ENCODE measurements at regions not wholly inside any gene's neighbourhood (a gene's known extent, or its start where the extent isn't known, plus 50 kb on each side); places are given as distances from the start of the nearest gene placed in this dataset.
"Not testable (repeated sequence)": the region's sequence is repeated elsewhere in the genome, so short reads cannot be mapped to it uniquely, and the experiment has no call there.

- DNase-seq, result no peak
These were observed 144.8 kb upstream of the SETMAR start for GRCh38 chr3:4158329-4158728.

DNA sequence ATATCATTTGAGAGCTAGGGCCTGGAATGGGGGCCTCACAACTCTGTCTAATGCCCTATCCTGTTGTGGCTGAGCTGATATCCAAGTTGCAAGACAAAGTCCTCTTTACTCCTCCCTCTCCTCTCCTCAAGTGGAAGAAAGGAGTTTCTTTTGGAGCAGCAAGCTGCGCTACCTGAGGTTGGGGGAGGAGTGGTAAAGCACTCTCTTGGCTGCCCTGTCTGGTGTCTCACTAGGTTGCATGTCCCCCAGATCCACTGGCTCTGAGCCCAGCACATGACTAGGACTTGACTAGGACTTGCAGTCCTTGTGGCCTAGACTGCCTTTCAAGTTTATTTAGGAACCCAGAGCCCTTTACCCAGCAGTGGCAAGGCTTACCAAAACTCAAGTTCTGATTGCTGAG lies 141.1 kb upstream of the SETMAR start:
- no peak for DNase-seq

DNA sequence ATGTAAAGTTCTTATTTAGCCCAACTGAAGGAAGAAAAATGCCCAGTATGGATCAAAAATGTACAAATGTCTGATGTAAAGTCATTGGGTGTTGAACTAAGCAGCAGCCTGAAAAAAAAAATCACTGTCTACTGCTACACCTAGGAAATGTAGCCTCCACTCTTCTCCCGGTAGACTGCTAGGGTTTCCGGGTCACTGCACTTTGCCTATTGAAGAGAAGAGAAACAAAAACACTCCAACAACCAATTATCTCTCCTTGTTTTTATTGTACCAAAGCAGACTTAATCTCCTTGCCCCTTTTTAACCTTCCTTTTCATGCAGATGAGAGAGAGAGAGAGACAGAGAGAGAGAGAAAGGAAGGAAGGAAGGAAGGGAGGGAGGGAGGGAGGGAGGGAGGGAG lies 140.2 kb upstream of the SETMAR start:
- DNase-seq, result no peak

- no peak for DNase-seq
These were observed 136.6 kb upstream of the SETMAR start for GRCh38 chr3:4166540-4166939.

GRCh38 chr3:4167230-4167629 lies 135.9 kb upstream of the SETMAR start:
- DNase-seq, result not testable (repeated sequence)

- DNase-seq, result no peak
These were observed 128.4 kb upstream of the SETMAR start for GRCh38 chr3:4174791-4175190.

DNA sequence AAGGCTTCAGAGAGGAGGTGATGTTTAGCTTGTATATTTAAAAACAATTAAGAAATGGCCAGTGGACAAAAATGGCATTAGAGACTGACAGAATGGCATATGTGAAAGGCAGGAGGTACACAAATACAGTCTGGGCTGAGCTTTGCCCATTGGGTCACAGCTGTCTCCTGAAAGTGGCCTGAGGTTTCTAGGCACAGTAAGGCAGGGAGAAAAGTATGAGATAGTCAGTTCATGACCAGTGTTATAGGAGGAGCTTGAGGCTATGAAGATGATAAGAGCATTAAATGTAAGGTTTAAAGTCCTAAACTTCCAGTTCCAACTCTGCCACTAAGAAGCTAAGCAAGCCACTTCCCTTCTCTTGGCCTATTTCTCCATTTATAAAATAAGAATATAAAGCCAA lies 111.2 kb upstream of the SETMAR start:
- DNase-seq, result no peak

- no peak for DNase-seq
These were observed 108.2 kb upstream of the SETMAR start for GRCh38 chr3:4195006-4195405.

- no peak for DNase-seq
These were observed 106.5 kb upstream of the SETMAR start for GRCh38 chr3:4196506-4197147.

DNA sequence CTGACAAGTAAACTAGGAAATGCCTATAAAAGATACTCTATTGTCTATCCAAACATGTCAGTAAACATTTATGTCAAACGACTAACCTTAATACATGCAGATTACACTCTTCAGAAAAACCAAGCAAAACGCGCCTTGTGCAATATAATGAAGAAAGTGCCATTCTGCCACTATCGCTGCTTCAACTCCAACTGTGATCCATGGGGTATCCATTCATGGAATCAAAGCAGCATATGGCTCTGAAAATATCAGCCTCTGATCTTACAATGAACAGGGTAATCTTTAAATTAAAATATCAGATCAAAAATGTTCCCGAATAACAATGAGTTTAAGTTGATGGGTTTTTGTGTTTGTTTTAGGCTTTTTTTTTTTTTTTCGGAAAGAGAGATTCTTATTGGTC lies 105.5 kb upstream of the SETMAR start:
- DNase-seq, result no peak

GRCh38 chr3:4198491-4198890 lies 104.7 kb upstream of the SETMAR start:
- no peak for DNase-seq

GRCh38 chr3:4204776-4205175 lies 98.4 kb upstream of the SETMAR start:
- not testable (repeated sequence) for DNase-seq

DNA sequence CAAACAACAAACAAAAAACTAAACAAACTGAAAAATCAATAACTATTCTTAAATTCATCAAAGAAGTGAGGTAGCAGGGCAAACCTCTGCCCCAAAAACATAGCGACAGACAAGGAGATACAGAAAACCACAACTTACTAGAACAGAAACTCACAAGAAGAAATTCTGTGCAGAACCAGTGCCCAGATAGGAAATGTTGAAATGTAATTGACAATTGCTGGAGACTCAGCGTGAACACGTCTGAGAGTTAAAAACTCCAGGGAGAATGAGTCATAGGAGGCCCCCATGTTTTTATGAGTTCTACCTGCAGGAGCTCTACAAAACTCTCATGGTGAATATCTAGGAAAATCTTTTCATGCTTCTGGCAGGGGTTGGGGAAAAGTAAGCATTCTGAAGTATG lies 95.5 kb upstream of the SETMAR start:
- no peak for DNase-seq

- no peak for DNase-seq
These were observed 94.6 kb upstream of the SETMAR start for GRCh38 chr3:4208556-4208955.

DNA sequence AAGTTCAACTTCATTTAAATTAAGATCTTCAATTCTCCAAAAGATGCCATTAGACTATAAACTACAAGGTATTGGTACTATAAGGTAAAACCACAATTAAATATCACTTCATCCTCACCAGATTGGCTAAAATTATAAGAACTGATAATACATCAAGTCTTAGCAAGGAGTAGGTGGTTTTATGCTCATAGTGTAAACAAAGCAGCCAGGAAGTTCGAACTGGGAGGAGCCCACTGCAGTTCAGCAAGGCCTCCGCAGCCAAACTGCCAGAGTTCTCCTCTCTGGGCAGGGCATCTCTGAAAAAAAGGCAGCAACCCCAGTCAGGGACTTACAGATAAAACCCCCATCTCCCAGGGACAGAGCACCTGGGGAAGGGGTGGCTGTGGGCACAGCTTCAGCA lies 91.6 kb upstream of the SETMAR start:
- no peak for DNase-seq

- DNase-seq, result not testable (repeated sequence)
These were observed 89.7 kb upstream of the SETMAR start for GRCh38 chr3:4213420-4213819.

DNA sequence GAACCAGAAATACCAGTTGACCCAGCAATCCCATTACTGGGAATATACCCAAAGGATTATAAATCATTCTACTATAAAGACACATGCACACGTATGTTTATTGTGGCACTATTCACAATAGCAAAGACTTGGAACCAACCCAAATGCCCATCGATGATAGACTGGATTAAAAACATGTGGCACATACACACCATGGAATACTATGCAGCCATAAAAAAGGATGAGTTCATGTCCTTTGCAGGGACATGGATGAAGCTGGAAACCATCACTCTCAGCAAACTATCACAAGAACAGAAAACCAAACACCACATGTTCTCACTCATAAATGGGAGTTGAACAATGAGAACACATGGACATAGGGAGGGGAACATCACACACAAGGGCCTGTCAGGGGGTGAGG lies 86.2 kb upstream of the SETMAR start:
- DNase-seq, result not testable (repeated sequence)

DNA sequence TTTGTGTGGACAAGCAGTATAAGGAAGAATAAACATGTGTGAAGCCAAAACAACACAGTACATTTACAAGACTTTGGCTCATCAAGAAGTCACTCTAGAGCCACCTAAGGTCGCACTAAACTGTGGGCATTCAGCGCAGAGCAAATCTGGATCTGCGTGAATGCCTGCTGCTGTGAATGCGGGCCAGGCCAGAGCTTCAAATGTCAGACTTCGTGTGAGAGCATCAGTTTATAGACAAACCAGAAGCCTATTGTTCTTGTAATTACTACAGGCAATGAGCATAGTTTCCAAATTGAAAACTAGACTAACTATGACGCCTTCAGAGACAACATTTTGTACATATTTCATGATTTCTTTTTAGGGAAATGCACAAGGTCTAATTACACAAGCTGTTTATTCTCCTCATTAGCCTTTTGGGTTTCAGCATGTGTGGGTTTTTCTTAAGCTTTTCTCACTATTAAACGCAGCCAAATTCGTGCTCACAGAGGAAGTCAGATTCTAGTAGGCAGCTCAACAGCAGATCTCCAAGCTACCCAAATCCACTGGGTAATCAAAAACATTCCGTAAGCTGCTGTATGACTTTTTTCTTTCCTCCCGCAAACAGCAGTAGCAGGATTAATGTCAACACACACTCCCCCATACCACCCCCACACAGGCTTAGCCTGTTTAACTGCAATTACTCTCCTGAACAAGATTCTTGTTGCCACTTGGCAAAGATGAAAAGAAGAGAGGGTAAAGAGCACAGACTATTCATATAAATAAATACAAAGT lies 84.5 kb upstream of the SETMAR start:
- no peak for DNase-seq

- no peak for DNase-seq
These were observed 84.0 kb upstream of the SETMAR start for GRCh38 chr3:4219227-4219568.

DNA sequence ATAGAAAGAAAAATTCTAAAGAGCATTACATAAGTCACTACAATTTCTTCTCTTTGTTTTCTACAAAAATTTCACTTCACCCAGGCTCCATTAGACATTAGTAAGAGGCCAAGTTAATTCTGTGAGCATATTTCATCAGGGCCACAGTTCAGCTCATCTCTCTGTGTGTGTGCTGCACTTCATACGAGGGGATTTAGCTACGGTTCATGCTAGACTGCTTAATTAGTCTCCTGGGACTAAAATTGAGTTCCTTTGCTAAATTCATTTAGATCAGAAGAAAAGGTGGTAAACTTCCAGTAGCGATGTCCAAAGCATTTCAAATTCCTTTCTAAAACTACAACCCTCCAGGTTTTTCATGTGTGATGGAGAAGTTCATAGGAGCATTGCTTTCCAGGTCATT lies 83.1 kb upstream of the SETMAR start:
- DNase-seq, result no peak

DNA sequence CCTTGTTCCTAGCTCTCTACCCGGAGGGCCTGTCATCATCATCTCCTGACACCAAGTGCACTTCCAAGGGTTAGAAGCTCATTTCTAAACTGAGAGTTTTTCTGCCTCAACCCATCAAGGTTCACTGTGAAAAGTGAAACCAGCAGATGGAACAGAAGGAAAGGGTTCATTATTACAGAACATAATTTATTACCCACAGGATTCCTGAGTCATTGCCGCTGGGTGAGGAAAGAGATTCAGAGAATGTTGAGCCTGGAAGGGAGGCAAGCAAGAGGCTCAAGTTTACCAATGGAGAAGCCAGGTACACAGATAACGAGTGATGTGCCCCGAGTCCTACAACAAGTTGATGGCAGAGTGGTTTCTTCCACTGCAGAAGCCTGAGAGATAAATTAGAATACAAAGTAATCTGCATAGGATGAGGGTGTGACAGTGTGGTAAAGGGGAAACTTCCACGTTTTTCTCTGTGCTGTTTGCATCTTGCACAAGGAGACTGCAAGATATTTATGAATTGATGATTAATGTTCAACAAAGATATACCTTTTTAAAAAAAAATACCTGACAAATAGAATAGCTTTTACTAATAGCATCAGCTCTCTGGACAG lies 80.5 kb upstream of the SETMAR start:
- DNase-seq, result no peak

GRCh38 chr3:4223777-4224176 lies 79.4 kb upstream of the SETMAR start:
- no peak for DNase-seq

DNA sequence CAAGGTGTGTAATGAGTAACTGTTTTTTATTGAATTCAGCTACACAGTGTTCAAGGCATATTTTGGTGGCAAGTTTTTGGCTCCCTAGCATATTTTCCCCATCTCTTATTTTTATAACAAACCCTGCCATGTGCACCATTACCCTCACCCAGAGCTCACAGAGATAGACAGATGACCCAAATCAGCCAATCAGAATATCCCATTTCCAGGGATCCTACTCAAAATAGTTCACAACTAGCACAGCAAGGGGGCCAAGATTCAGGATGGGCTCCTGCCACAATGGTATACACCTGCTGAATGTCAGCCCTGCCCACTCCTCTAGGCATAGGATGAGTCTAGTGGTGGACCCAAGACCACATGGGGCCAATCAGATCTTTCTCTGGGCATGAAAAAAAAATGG lies 78.8 kb upstream of the SETMAR start:
- no peak for DNase-seq

DNA sequence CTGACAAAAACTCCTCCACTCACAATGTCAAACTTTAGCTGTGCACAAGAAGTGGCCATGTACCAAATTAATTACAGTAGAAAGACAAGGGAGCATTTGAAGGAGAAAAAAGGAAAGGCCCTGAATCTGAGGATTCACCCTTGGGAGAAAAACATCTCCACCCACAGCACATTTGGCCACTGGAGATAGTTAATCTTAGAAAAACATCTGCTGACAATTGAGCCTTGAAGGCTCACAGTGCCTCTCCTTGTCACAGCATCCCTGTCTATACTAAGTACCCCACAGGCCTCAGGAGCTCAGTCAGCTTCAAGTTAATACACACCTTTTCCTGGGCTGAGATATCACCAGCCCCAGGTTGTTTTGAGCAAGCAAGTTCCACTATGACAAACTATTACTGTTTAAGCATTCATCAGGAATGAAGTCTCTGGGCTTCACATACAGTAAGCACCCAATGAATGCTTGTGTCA lies 78.1 kb upstream of the SETMAR start:
- DNase-seq, result no peak

All from NCI-H2171 (cell line).